Fibroblast of villous mesenchyme (primary cell): ENCODE measurements at regions not wholly inside any gene's neighbourhood (a gene's known extent, or its start where the extent isn't known, plus 50 kb on each side); places are given as distances from the start of the nearest gene placed in this dataset.

ENCODE experiments used
- DNase-seq: peaks from one replicate; pipeline ENCODE4 v3.0.0-alpha.2; 2010; ENCODE audit warnings: low read depth
- H3K4me3 ChIP-seq: 2 replicates; pipeline ENCODE4 v1.5.1; 2011; ENCODE audit warnings: low read depth, mild to moderate bottlenecking, low read length
- CTCF ChIP-seq: IDR thresholded peaks from 2 replicates; pipeline ENCODE4 v1.5.1; 2012; ENCODE audit warnings: low read depth, mild to moderate bottlenecking, low read length; ENCODE audit not compliant: insufficient read depth

GRCh38 chrX:37904833-37905232 lies 57.5 kb upstream of the DYNLT3 start:
- no peak overlapping the region for H3K4me3 ChIP-seq
- no peak for DNase-seq
- TF ChIP-seq CTCF, result no peak

GRCh38 chrX:37905436-37906147 lies 58.2 kb upstream of the DYNLT3 start:
- peak; percentile 22 for DNase-seq
- TF ChIP-seq CTCF, result peak; percentile 27

GRCh38 chrX:37906357-37906756 lies 59.0 kb upstream of the DYNLT3 start:
- H3K4me3 ChIP-seq, result peak overlapping the region; percentile 58
- no peak for TF ChIP-seq CTCF
- DNase-seq, result no peak

More at GRCh38 chrX:37905436-37906147, 58.2 kb upstream of the DYNLT3 start:
- peak overlapping the region; percentile 58 for H3K4me3 ChIP-seq

GRCh38 chrX:37910186-37910585 lies 62.8 kb upstream of the DYNLT3 start:
- no peak for TF ChIP-seq CTCF
- H3K4me3 ChIP-seq, result no peak overlapping the region

GRCh38 chrX:37912304-37912703 lies 64.9 kb upstream of the DYNLT3 start:
- no peak overlapping the region for H3K4me3 ChIP-seq
- TF ChIP-seq CTCF, result no peak
- peak; percentile 88 for DNase-seq

More at GRCh38 chrX:37910186-37910585, 62.8 kb upstream of the DYNLT3 start:
- DNase-seq, result no peak

DNA sequence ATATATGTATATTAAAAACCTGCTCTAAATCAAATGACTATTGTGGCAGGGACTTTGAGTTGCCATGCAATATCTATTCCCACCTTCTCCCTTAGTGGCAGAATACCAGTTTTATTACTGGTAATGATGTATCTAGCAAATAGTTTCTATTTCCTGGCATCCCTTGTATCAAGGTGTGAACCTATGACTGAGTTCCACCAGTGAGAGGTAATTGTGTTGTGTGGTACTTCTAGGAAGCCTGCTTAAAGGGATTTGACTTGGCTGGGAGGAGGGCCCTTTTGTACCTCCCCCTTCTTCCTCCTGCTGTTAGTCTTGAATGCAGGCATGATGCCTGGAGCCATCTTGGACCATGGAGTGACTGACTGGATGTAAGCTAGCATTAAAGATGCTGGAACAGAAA lies 65.4 kb upstream of the DYNLT3 start:
- H3K4me3 ChIP-seq, result no peak overlapping the region
- TF ChIP-seq CTCF, result no peak
- no peak for DNase-seq

DNA sequence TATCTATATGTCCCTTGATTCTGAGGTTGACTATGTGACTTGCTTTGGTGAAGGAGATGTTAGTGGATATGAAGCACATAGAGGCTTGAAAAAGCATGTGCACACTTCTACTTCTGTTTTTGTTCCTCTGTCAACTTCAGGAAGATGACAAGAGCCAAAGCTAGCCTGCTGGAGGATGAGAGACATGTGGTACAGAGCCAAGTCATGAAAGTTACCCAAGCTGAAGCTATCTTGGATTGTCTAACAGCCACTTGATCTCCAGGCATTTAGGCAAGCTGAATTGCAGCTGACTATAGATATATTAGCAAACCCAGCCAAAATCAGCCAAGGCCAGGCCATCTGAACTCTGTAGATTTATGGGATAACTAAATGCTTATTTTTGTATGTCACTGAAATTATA lies 70.8 kb upstream of the DYNLT3 start:
- H3K4me3 ChIP-seq, result no peak overlapping the region
- TF ChIP-seq CTCF, result no peak
- no peak for DNase-seq
